SH-SY5Y (cell line): ENCODE measurements at regions not wholly inside any gene's neighbourhood (a gene's known extent, or its start where the extent isn't known, plus 50 kb on each side); places are given as distances from the start of the nearest gene placed in this dataset.

Experiments
- GATA2 ChIP-seq: IDR thresholded peaks from 2 replicates; pipeline ENCODE4 v1.6.1; 2011; ENCODE audit warnings: mild to moderate bottlenecking, low read depth, low read length
- GATA3 ChIP-seq: IDR thresholded peaks from 2 replicates; pipeline ENCODE4 v1.6.1; 2011; ENCODE audit warnings: low read depth, mild to moderate bottlenecking, low read length, moderate library complexity

GRCh38 chr18:60075477-60075876, 175.7 kb downstream of the PMAIP1 start:
- no peak for TF ChIP-seq GATA2
- TF ChIP-seq GATA3 = no peak
